Tongue (tissue), 1 donor: ENCODE measurements at regions not wholly inside any gene's neighbourhood (a gene's known extent, or its start where the extent isn't known, plus 50 kb on each side); places are given as distances from the start of the nearest gene placed in this dataset.

Experiments
- DNase-seq: peaks from one replicate; pipeline ENCODE4 v3.0.0-alpha.2; 2015

- DNase-seq = no peak
Observed at GRCh38 chr20:10724449-10725173, 50.8 kb upstream of the JAG1 start.

- no peak for DNase-seq
Observed at GRCh38 chr20:10728873-10729670, 55.3 kb upstream of the JAG1 start.

- DNase-seq = no peak
Observed at GRCh38 chr20:10729785-10730184, 56.0 kb upstream of the JAG1 start.

- DNase-seq = no peak
Observed at GRCh38 chr20:10730629-10731183, 56.9 kb upstream of the JAG1 start.

DNA sequence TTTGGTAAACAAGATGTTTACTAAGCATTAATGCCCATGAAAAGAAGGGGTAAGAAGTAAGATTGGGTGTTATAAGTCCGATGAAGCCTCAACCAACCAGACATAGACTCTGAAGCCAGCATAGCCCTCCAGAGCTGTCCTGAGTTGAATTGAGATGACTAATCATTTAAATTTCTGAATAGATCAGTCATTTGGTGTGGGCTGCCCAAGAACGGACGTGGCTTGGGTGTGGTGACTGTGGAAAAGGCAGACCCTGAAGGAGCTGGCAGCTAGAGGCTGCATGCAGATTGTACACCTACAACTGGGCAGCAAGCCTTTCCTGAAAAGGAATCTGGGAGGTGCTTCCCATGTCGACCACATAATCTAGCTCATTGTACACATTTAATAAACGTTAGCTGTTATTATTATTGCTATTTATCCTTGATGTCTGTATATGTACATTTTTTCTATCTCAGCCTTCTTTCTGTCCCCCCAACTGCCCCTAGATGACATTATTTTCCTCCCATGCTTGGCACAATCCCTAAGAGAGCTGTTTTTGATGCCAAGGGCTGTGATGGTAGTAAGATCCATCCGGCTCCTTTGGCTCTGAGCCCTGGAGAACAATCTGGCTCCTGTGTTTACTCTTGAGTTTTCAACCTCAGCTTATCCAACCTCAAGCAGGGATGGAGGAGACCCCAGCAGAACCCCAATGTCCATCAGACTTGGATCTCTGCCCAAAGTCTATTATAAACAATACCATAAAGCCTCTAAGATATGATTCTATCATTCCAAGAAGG lies 57.6 kb upstream of the JAG1 start:
- DNase-seq = no peak

DNA sequence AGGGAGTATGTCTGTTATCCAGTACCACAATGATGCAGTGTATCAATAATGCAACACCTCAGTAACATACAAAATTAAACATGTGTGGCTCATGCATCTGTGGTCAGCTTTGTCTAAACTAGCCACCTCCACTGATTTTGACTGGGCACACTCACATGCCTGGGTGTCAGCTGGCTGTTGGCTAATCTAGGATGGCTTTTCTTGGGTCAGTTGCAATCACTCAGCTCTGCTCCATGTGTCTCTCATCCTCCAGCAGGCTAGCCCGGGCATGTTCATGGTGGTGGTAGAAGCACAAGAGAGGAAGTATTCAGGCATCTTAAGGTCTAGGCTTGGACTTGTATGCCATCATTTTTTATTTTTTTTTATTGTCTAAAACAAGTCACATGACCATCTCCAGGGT lies 59.3 kb upstream of the JAG1 start:
- no peak for DNase-seq

- no peak for DNase-seq
Observed at GRCh38 chr20:10735195-10735949, 61.6 kb upstream of the JAG1 start.

DNA sequence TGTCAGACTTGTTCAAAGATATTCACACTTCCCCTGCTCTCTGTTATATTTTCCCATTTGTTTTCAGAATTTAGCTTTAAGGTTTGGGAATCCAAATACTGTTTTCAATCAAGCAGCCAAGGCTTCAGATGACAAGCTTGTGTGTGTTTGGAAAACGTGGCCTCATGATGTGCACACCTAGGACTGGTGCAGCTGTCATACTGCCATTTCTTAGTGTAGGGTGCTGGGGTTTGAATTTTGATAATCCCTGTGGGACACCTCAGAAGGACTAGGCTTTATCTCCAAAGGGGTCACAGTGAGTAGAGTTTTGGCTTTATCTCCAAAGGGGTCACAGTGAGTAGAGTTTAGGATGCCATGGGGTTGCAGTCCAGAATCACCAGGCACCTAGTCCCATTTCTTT lies 65.3 kb upstream of the JAG1 start:
- DNase-seq = no peak

DNA sequence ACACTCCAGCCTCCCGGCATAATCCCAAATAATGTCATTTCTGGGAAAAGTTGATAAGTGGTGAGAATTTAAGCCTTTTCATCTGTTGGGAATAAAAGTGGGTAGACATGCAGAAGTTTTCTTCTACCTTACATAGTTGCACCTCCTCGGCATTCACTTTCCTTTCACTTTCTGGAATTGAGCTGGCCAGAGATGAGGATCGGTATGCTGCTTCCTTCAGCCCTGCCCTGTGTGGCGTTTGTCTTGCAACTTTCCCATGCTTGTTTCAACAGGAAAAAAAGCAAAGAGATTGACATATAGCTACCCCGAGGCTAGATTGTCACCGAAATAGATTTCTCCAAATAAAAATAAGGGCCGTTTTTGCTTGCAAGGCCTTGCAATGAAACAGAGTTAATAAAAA lies 65.8 kb upstream of the JAG1 start:
- no peak for DNase-seq

DNA sequence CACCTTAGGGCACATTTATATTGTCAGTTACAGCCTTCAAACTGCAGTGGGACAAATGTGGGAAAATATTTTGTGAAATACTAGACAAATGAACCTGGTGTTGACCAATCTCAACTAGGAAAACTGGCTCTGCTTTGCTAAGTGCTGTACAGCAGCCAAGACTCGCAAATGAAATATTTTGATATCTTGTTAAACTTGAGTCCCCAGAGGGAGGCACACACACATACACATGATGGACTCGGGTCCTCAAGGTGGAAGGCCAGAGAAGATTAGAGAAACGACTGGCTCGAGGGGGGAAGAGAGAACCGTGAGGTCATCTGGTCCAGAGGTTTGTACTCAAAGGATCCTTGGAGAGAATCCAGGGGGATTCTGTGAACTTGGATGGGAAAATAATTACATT lies 67.3 kb upstream of the JAG1 start:
- no peak for DNase-seq

DNA sequence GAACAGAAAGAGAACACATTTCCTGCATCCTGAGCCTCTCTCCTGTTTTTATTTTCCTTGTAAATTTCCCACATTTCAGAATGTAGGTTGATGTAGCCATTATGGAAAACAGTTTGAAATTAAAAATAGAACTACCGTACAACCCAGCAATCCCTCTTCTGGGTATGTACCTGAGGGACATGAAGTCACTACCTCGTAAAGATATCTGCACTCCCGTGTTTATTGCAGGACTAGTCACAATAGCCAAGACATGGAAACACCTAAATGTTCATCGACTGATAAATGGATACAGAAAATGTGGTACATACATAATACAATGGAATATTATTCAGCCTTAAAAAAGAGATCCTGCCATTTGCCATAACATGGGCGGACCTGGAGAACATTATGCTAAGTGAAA lies 72.0 kb upstream of the JAG1 start:
- no peak for DNase-seq

- DNase-seq = peak; percentile 50
Observed at GRCh38 chr20:10747019-10747418, 73.2 kb upstream of the JAG1 start.

GRCh38 chr20:10749084-10749483 lies 75.3 kb upstream of the JAG1 start:
- DNase-seq = no peak

DNA sequence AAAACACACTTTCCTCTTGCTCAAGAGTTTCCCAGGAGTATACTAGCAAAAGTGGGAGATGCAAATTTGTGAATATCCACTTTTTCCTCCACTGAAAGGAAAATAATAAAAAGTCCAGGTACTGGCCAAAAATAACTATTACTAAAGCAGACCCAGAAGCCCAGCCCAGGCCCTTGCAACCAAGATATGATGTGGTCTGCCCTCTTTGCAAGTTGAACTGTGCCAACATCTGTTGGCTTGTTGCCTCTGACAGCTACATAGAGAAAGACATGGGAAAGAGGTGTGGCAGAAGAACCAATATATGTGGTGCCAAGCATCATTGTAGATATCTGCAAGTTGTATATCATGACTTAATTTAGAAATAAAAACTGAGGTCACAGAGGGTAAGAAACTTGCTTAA lies 78.4 kb upstream of the JAG1 start:
- no peak for DNase-seq

DNA sequence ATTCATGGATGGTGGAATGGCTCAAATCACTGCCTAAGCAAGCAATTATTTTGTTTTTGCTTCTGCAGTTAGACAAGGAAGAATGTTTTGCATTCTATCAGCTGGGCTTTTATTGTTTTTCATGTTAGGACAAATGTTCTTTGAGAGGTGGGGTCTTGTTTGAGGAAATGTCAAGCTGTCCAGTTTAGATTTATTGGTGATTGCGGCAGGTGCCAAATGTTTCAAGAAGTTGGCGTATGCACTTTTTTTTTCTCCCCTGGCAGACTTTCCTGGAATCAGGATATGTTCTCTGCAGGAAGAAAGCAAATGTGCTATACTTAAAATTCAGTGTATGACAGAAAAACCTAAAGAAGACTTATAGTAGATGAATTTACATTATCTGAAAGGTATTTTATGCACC lies 81.0 kb upstream of the JAG1 start:
- DNase-seq = no peak

GRCh38 chr20:10758446-10758845 lies 84.6 kb upstream of the JAG1 start:
- no peak for DNase-seq

DNA sequence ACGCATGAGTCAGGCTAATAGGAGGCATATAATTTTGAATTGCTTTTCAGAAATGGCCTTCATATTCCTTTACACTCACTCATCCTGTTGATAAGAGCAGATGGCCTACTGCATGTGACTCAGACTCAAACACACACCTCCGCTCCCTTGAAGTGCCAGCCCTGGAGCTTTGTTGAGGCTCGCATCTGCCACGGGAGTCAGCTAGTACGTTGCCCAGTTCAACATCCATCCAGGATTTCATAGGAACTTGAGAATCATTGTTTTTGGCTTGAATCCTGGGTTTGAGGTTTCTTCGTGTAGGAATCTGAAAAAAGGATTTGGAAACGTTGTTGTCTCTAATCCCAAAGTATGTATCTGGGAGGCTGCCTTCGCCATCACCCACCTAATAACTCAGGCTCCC lies 87.4 kb upstream of the JAG1 start:
- DNase-seq = no peak

DNA sequence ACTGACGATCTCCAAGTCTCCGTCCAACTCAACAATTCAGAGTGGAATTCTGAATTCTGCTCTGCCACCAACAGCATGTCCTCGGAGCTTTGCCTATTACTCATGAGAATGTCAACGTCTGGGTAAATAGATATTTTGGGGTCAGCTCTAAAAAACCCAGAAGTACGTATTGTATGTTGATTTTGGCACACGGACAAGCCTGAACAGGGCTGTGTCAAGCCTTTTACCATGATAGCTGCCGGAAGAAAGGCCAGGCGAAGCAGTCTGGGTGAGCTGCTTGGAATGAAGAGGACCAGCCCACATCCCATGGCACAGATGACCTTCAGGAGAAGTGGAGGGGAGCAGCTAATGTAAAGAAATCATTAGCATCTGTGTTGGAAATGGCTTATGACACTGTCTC lies 88.0 kb upstream of the JAG1 start:
- DNase-seq = no peak

DNA sequence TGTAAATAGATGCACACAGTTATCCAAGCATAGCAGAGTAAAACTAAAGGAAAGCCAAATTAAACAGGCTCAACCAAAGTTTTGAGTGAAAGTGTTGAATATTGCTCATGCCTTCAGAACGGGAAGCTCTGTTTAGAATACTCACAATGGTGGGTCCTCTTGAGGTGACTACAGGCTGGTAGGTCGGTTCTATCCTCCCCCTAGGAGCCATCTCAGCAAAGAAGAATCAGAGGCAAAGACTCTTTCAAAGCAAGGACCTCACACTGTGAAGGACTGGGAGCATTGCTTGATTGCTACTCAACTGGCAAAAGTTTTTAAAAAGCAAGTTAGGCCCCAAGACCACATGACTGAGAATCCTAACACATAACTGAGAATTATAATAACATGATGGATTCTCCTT lies 88.4 kb upstream of the JAG1 start:
- DNase-seq = no peak

GRCh38 chr20:10763112-10763511 lies 89.3 kb upstream of the JAG1 start:
- DNase-seq = no peak

DNA sequence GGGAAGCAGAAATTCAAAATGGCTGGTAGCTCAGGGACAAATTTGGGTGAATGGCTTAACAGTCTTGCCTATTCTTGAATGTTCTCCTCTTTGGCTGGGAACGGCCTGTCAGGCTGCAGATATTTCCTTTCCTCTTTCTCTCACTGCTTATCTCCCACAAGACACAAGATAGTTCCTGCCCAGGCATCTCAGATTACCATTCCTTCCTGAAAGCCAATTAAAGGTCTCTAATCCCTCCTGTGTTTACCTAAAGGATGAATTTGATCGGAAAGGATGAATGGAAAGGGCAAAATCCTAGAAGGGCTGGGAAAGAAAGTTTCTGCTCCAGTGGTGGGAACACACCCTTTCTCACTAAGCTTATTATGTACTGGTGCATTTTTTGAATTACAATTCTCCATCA lies 95.9 kb upstream of the JAG1 start:
- no peak for DNase-seq

DNA sequence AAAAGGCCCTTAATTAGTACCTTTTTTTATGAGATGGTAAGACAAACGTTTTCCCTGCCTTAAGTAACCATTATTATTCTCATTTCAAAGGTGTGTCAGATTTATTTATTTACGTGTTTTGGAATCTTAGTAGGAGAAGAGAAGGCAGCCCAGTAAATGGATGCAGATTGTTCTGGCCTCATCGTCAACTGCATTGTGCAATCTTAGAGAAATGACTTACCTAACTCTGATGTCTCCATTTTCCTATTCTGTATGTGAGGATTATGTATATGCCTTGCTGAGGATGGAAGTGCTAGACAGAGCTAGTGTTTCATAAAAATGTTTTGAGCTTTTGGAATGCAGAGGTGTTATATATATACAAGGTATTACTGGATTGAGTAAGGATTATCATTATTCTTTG lies 97.0 kb upstream of the JAG1 start:
- DNase-seq = no peak
